Smooth muscle cell (in vitro differentiated cells): ENCODE measurements at regions not wholly inside any gene's neighbourhood (a gene's known extent, or its start where the extent isn't known, plus 50 kb on each side); places are given as distances from the start of the nearest gene placed in this dataset.

Experiments
- DNase-seq: peaks from one replicate; lab custom pipeline; 2025; ENCODE audit not compliant: unreplicated experiment; lab: John Stamatoyannopoulos, UW
- H2AFZ ChIP-seq: fragments of 200-600 bp; sonication (generic); 2 replicates; pipeline ENCODE4 v1.6.0; 2016; ENCODE audit warnings: antibody characterized with exemption, low read depth, mild to moderate bottlenecking
- H3F3A ChIP-seq: fragments of 200-600 bp; sonication (generic); 2 replicates; pipeline ENCODE4 v1.6.0; 2017; ENCODE audit warnings: antibody characterized with exemption, low read depth
- H3K27ac ChIP-seq: fragments of 200-600 bp; sonication (generic); 2 replicates; pipeline ENCODE4 v1.5.1; 2016; ENCODE audit warnings: low read depth, mild to moderate bottlenecking
- H3K27me3 ChIP-seq: fragments of 200-600 bp; sonication (generic); 2 replicates; pipeline ENCODE4 v1.6.1; 2016; ENCODE audit warnings: low read depth, mild to moderate bottlenecking
- H3K36me3 ChIP-seq: fragments of 200-600 bp; sonication (generic); 2 replicates; pipeline ENCODE4 v1.5.1; 2016; ENCODE audit warnings: low read depth
- H3K4me1 ChIP-seq: fragments of 200-600 bp; sonication (generic); 2 replicates; pipeline ENCODE4 v1.5.1; 2016; ENCODE audit warnings: low read depth
- H3K4me2 ChIP-seq: fragments of 200-600 bp; sonication (generic); 2 replicates; pipeline ENCODE4 v1.6.0; 2016; ENCODE audit warnings: mild to moderate bottlenecking
- H3K4me3 ChIP-seq: fragments of 200-600 bp; sonication (generic); 2 replicates; pipeline ENCODE4 v1.5.1; 2016; ENCODE audit warnings: mild to moderate bottlenecking
- H3K79me2 ChIP-seq: fragments of 200-600 bp; sonication (generic); 2 replicates; pipeline ENCODE4 v1.6.0; 2016; ENCODE audit warnings: low read depth, mild to moderate bottlenecking
- H3K9ac ChIP-seq: fragments of 200-600 bp; sonication (generic); 2 replicates; pipeline ENCODE4 v1.6.0; 2016; ENCODE audit warnings: low read depth
- H3K9me3 ChIP-seq: fragments of 200-600 bp; sonication (generic); replicated peaks from 2 replicates; pipeline ENCODE4 v1.5.1; 2016; ENCODE audit warnings: low read depth
- H4K20me1 ChIP-seq: fragments of 200-600 bp; sonication (generic); 2 replicates; pipeline ENCODE4 v1.6.0; 2016; ENCODE audit warnings: low read depth
- CTCF ChIP-seq: fragments of 200-600 bp; sonication (generic); IDR thresholded peaks from 2 replicates; pipeline ENCODE4 v1.5.1; 2017; ENCODE audit warnings: borderline replicate concordance, mild to moderate bottlenecking, antibody characterized with exemption; ENCODE audit not compliant: insufficient read depth, poor library complexity, severe bottlenecking
- WGBS: methylation state at CpG from one replicate; pipeline ENCODE4 v1.1.7; 2016; ENCODE audit warnings: low lambda C conversion rate; 5-methylcytosine and 5-hydroxymethylcytosine counted together

DNA sequence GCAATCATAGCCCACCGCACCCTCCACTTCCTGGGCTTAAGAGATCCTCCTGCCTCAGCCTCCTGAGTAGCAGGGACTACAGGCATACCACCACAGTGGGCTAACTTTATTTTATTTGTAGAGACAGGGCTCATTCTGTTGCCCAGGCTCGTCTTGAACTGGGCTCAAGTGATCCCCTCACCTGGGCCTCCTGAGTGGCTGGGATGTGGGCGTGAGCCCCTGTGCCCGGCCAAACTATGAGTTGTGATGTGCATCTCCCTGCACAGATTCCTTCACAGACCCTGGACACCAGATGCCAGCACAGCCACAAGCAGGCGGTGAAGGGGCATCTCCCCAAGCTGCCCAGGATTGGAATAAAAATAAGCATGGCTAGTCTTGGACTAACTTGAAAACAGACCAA, 244.9 kb upstream of the IRX1 start:
- DNase-seq = no peak
- no peak overlapping the region for H3K4me2 ChIP-seq
- H3K79me2 ChIP-seq = no peaks in the 10 kb centered on the region
- H4K20me1 ChIP-seq = no peaks in the 10 kb centered on the region
- no peaks in the 10 kb centered on the region for H3K27me3 ChIP-seq
- H3K36me3 ChIP-seq = no peaks in the 10 kb centered on the region
- WGBS = 84% methylated on average over 5 of the region's 5 CpGs
- no peaks in the 10 kb centered on the region for H3K4me1 ChIP-seq
- H3K9ac ChIP-seq = no peak overlapping the region
- no peak overlapping the region for H3K27ac ChIP-seq
- no peak overlapping the region for H3K4me3 ChIP-seq
- no peak for TF ChIP-seq CTCF
- no peak overlapping the region for H2AFZ ChIP-seq
- H3F3A ChIP-seq = no peaks in the 10 kb centered on the region
- H3K9me3 ChIP-seq = no peaks in the 10 kb centered on the region

GRCh38 chr5:3349704-3350565, 245.7 kb upstream of the IRX1 start:
- Histone ChIP-seq H2AFZ (no peak overlapping the region), H3K79me2 (no peaks in the 10 kb centered on the region), H3K27me3 (no peaks in the 10 kb centered on the region), H3K36me3 (no peaks in the 10 kb centered on the region), H3K9ac (no peak overlapping the region), H3K4me3 (no peak overlapping the region), H4K20me1 (no peaks in the 10 kb centered on the region), H3K4me1 (no peaks in the 10 kb centered on the region), H3K4me2 (no peak overlapping the region), H3F3A (no peaks in the 10 kb centered on the region), H3K9me3 (no peaks in the 10 kb centered on the region), H3K27ac (no peak overlapping the region)
- no peak for TF ChIP-seq CTCF
- DNase-seq = no peak
- 96% methylated on average over 10 of the region's 10 CpGs for WGBS

- no peak overlapping the region for H3K4me2 ChIP-seq
- no peak for DNase-seq
- no peaks in the 10 kb centered on the region for H4K20me1 ChIP-seq
- H3K4me1 ChIP-seq = no peaks in the 10 kb centered on the region
- H3K9ac ChIP-seq = no peak overlapping the region
- no peak overlapping the region for H3K4me3 ChIP-seq
- no peak overlapping the region for H3K27ac ChIP-seq
- TF ChIP-seq CTCF = no peak
- no peak overlapping the region for H2AFZ ChIP-seq
- H3F3A ChIP-seq = no peaks in the 10 kb centered on the region
- no peaks in the 10 kb centered on the region for H3K36me3 ChIP-seq
- no peaks in the 10 kb centered on the region for H3K27me3 ChIP-seq
- WGBS = 88% methylated on average over 22 of the region's 22 CpGs
- H3K9me3 ChIP-seq = no peaks in the 10 kb centered on the region
- H3K79me2 ChIP-seq = no peaks in the 10 kb centered on the region
These were observed 246.8 kb upstream of the IRX1 start for GRCh38 chr5:3348576-3349535.
